ENCODE measurements at regions not wholly inside any gene's neighbourhood (a gene's known extent, or its start where the extent isn't known, plus 50 kb on each side); places are given as distances from the start of the nearest gene placed in this dataset.

- Histone ChIP-seq H3K4me2 (ENCODE audit: extremely low read depth, insufficient read depth, low read length) (no peak overlapping the region), H3K4me3 (replicated peaks in 1 of 4; ENCODE audit: control extremely low read depth in 1 of 4, insufficient read depth in 1 of 4, low read depth in 3 of 4, low read length in 4 of 4) (no peak overlapping the region), H3K36me3 (ENCODE audit: control insufficient read depth, insufficient read depth, low read length) (no peaks in the 10 kb centered on the region), H2AFZ (ENCODE audit: low read length) (no peak overlapping the region), H3K79me2 (ENCODE audit: control insufficient read depth, insufficient read depth, low read length) (no peaks in the 10 kb centered on the region), H4K20me1 (ENCODE audit: control insufficient read depth, extremely low read depth, insufficient read depth, low read length) (no peaks in the 10 kb centered on the region), H3K4me1 (ENCODE audit: control insufficient read depth, extremely low read depth, insufficient read depth, low read length) (no peaks in the 10 kb centered on the region), H3K9ac (ENCODE audit: insufficient read depth, low read length) (no peak overlapping the region), H3K27ac (ENCODE audit: insufficient read depth, low read length) (no peak overlapping the region), H3K9me3 (ENCODE audit: control insufficient read depth, insufficient read depth, low read depth, low read length) (no peaks in the 10 kb centered on the region), H3K27me3 (ENCODE audit: control insufficient read depth, insufficient read depth, low read length) (no peaks in the 10 kb centered on the region)
- no peak for DNase-seq (ENCODE audit: low read depth in 2 of 2)
- no peak for TF ChIP-seq EZH2 (IDR thresholded peaks at IDR 0.05; ENCODE audit: low read length, missing control alignments)
- TF ChIP-seq, protein P1, sequence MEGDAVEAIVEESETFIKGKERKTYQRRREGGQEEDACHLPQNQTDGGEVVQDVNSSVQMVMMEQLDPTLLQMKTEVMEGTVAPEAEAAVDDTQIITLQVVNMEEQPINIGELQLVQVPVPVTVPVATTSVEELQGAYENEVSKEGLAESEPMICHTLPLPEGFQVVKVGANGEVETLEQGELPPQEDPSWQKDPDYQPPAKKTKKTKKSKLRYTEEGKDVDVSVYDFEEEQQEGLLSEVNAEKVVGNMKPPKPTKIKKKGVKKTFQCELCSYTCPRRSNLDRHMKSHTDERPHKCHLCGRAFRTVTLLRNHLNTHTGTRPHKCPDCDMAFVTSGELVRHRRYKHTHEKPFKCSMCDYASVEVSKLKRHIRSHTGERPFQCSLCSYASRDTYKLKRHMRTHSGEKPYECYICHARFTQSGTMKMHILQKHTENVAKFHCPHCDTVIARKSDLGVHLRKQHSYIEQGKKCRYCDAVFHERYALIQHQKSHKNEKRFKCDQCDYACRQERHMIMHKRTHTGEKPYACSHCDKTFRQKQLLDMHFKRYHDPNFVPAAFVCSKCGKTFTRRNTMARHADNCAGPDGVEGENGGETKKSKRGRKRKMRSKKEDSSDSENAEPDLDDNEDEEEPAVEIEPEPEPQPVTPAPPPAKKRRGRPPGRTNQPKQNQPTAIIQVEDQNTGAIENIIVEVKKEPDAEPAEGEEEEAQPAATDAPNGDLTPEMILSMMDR (conservative IDR thresholded peaks at IDR 0.05 in 1 of 2, IDR thresholded peaks at IDR 0.05 in 1 of 2; ENCODE audit: low read depth in 1 of 2, low read length in 2 of 2) = no peak
These were observed 67.5 kb upstream of the TMEM132E start for GRCh38 chr17:34511931-34512330.

GRCh38 chr17:34511265-34511664 lies 68.1 kb upstream of the TMEM132E start:
- Histone ChIP-seq H3K79me2 (ENCODE audit: control insufficient read depth, insufficient read depth, low read length) (no peaks in the 10 kb centered on the region), H2AFZ (ENCODE audit: low read length) (no peak overlapping the region), H4K20me1 (ENCODE audit: control insufficient read depth, extremely low read depth, insufficient read depth, low read length) (no peaks in the 10 kb centered on the region), H3K4me2 (ENCODE audit: extremely low read depth, insufficient read depth, low read length) (no peak overlapping the region), H3K4me1 (ENCODE audit: control insufficient read depth, extremely low read depth, insufficient read depth, low read length) (no peaks in the 10 kb centered on the region), H3K9me3 (ENCODE audit: control insufficient read depth, insufficient read depth, low read depth, low read length) (no peaks in the 10 kb centered on the region), H3K4me3 (replicated peaks in 1 of 4; ENCODE audit: control extremely low read depth in 1 of 4, insufficient read depth in 1 of 4, low read depth in 3 of 4, low read length in 4 of 4) (no peak overlapping the region), H3K27ac (ENCODE audit: insufficient read depth, low read length) (no peak overlapping the region), H3K9ac (ENCODE audit: insufficient read depth, low read length) (no peak overlapping the region), H3K27me3 (ENCODE audit: control insufficient read depth, insufficient read depth, low read length) (no peaks in the 10 kb centered on the region), H3K36me3 (ENCODE audit: control insufficient read depth, insufficient read depth, low read length) (no peaks in the 10 kb centered on the region)
- no peak for DNase-seq (ENCODE audit: low read depth in 2 of 2)
- no peak for TF ChIP-seq EZH2 (IDR thresholded peaks at IDR 0.05; ENCODE audit: low read length, missing control alignments)
- TF ChIP-seq, protein P1 (conservative IDR thresholded peaks at IDR 0.05 in 1 of 2, IDR thresholded peaks at IDR 0.05 in 1 of 2; ENCODE audit: low read depth in 1 of 2, low read length in 2 of 2) = no peak

GRCh38 chr17:34504814-34505484 lies 74.4 kb upstream of the TMEM132E start:
- H3K9ac ChIP-seq (ENCODE audit: insufficient read depth, low read length) = no peak overlapping the region
- TF ChIP-seq EZH2 (IDR thresholded peaks at IDR 0.05; ENCODE audit: low read length, missing control alignments) = no peak
- TF ChIP-seq, protein P1 (conservative IDR thresholded peaks at IDR 0.05 in 1 of 2, IDR thresholded peaks at IDR 0.05 in 1 of 2; ENCODE audit: low read depth in 1 of 2, low read length in 2 of 2) = no peak
- H3K79me2 ChIP-seq (ENCODE audit: control insufficient read depth, insufficient read depth, low read length) = no peaks in the 10 kb centered on the region
- no peaks in the 10 kb centered on the region for H4K20me1 ChIP-seq (ENCODE audit: control insufficient read depth, extremely low read depth, insufficient read depth, low read length)
- H3K27me3 ChIP-seq (ENCODE audit: control insufficient read depth, insufficient read depth, low read length) = no peaks in the 10 kb centered on the region
- H2AFZ ChIP-seq (ENCODE audit: low read length) = no peak overlapping the region
- no peaks in the 10 kb centered on the region for H3K4me1 ChIP-seq (ENCODE audit: control insufficient read depth, extremely low read depth, insufficient read depth, low read length)
- H3K36me3 ChIP-seq (ENCODE audit: control insufficient read depth, insufficient read depth, low read length) = no peaks in the 10 kb centered on the region
- no peak overlapping the region for H3K27ac ChIP-seq (ENCODE audit: insufficient read depth, low read length)
- H3K4me2 ChIP-seq (ENCODE audit: extremely low read depth, insufficient read depth, low read length) = no peak overlapping the region
- H3K9me3 ChIP-seq (ENCODE audit: control insufficient read depth, insufficient read depth, low read depth, low read length) = no peaks in the 10 kb centered on the region
- H3K4me3 ChIP-seq (replicated peaks in 1 of 4; ENCODE audit: control extremely low read depth in 1 of 4, insufficient read depth in 1 of 4, low read depth in 3 of 4, low read length in 4 of 4) = no peak overlapping the region
- DNase-seq (ENCODE audit: low read depth in 2 of 2) = no peak

Measured in fibroblast of lung (primary cell).